Ishikawa (cell line): ENCODE measurements at regions not wholly inside any gene's neighbourhood (a gene's known extent, or its start where the extent isn't known, plus 50 kb on each side); places are given as distances from the start of the nearest gene placed in this dataset.

ENCODE experiments used
- CEBPB ChIP-seq: IDR thresholded peaks from 2 replicates; pipeline ENCODE4 v1.6.1; 2012
- CREB1 ChIP-seq: IDR thresholded peaks from 2 replicates; pipeline ENCODE4 v1.6.1; 2012; ENCODE audit warnings: low read depth
- EGR1 ChIP-seq: IDR thresholded peaks from 2 replicates; pipeline ENCODE4 v1.6.1; 2012
- EP300 ChIP-seq: IDR thresholded peaks from 2 replicates; pipeline ENCODE4 v1.6.1; 2012; ENCODE audit warnings: borderline replicate concordance
- NFIC ChIP-seq: IDR thresholded peaks from 2 replicates; pipeline ENCODE4 v1.6.1; 2012
- RAD21 ChIP-seq: IDR thresholded peaks from 2 replicates; pipeline ENCODE4 v1.6.1; 2012; ENCODE audit warnings: low read depth
- TAF1 ChIP-seq: IDR thresholded peaks from 2 replicates; pipeline ENCODE4 v1.6.1; 2012; ENCODE audit warnings: low read depth, mild to moderate bottlenecking
- TEAD4 ChIP-seq: IDR thresholded peaks from 2 replicates; pipeline ENCODE4 v1.6.1; 2012
- YY1 ChIP-seq: IDR thresholded peaks from 2 replicates; pipeline ENCODE4 v1.6.1; 2012; ENCODE audit warnings: low read depth
- TF ChIP-seq, protein P1 (sequence below): IDR thresholded peaks from 2 replicates; pipeline ENCODE4 v1.6.1; 2012; ENCODE audit warnings: low read depth, mild to moderate bottlenecking
- TF ChIP-seq, protein P2 (sequence below): IDR thresholded peaks from 2 replicates; pipeline ENCODE4 v1.6.1; 2012

DNA sequence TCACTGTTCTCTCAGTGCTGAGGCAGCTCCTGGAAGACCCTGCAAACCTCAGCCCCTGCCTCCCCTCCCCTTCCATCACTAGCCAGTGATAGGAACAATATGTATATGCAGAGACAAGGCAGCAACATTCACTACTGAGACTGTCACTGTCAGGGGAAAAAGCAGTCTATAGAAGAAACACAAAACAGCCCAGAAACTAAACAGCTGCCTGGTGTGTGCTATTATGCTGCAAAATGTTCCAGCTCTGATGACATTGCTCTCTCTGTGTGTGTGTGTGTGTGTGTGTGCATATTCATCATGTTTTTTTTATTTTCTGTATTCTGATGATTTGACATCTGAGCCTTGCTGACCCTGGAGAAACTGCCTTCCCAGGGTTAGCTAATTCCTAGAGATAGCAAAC is 147.2 kb downstream of the SPATA18 start:
- TF ChIP-seq EP300 (no peak), NFIC (no peak), RAD21 (no peak), CREB1 (no peak), EGR1 (no peak), YY1 (no peak), CEBPB (no peak), TAF1 (no peak), TEAD4 (no peak)
- TF ChIP-seq, protein P1, sequence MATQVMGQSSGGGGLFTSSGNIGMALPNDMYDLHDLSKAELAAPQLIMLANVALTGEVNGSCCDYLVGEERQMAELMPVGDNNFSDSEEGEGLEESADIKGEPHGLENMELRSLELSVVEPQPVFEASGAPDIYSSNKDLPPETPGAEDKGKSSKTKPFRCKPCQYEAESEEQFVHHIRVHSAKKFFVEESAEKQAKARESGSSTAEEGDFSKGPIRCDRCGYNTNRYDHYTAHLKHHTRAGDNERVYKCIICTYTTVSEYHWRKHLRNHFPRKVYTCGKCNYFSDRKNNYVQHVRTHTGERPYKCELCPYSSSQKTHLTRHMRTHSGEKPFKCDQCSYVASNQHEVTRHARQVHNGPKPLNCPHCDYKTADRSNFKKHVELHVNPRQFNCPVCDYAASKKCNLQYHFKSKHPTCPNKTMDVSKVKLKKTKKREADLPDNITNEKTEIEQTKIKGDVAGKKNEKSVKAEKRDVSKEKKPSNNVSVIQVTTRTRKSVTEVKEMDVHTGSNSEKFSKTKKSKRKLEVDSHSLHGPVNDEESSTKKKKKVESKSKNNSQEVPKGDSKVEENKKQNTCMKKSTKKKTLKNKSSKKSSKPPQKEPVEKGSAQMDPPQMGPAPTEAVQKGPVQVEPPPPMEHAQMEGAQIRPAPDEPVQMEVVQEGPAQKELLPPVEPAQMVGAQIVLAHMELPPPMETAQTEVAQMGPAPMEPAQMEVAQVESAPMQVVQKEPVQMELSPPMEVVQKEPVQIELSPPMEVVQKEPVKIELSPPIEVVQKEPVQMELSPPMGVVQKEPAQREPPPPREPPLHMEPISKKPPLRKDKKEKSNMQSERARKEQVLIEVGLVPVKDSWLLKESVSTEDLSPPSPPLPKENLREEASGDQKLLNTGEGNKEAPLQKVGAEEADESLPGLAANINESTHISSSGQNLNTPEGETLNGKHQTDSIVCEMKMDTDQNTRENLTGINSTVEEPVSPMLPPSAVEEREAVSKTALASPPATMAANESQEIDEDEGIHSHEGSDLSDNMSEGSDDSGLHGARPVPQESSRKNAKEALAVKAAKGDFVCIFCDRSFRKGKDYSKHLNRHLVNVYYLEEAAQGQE = no peak
- TF ChIP-seq, protein P2, sequence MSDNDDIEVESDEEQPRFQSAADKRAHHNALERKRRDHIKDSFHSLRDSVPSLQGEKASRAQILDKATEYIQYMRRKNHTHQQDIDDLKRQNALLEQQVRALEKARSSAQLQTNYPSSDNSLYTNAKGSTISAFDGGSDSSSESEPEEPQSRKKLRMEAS = no peak
